Ovary (tissue), 3 donors: ENCODE measurements at regions not wholly inside any gene's neighbourhood (a gene's known extent, or its start where the extent isn't known, plus 50 kb on each side); places are given as distances from the start of the nearest gene placed in this dataset.

Experiments
- POLR2A ChIP-seq: fragments of 450-650 bp; IDR thresholded peaks from one replicate; pipeline ENCODE4 v1.6.1; 2017; ENCODE audit warnings: antibody characterized with exemption, mild to moderate bottlenecking, moderate library complexity
- TF ChIP-seq, protein P1 (sequence below), 3 donors: fragments of 450-650 bp in 2 of 3; fragments of 200-600 bp in 1 of 3; IDR thresholded peaks; one replicate each; pipeline versions ENCODE4 v1.5.1 to v1.8.0; 2016 to 2022; ENCODE audit warnings: antibody characterized with exemption in 3 of 3, mild to moderate bottlenecking in 1 of 3
- donor health status: DM: no; HTN: no; CAD: no.

DNA sequence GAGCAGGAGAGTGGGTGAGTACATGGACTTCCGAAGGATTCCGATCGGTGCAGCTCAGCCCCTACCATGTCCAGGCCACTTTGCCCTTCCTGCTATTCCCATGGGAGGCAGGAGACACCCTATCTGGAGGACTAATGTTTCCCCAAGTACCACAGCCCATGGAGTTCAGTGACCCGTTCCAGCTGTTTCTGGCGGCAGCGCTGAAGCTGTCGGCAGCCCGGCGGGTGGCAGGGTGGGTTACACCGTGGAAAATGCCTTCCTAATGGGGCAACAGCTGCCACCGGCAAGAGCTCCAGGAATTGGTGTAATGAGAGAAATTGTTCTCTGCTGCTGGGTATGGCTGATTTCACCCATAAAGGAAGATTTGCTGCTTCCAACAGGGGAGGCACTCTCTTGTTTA is 98.3 kb downstream of the MYCN start:
- TF ChIP-seq, protein P1, sequence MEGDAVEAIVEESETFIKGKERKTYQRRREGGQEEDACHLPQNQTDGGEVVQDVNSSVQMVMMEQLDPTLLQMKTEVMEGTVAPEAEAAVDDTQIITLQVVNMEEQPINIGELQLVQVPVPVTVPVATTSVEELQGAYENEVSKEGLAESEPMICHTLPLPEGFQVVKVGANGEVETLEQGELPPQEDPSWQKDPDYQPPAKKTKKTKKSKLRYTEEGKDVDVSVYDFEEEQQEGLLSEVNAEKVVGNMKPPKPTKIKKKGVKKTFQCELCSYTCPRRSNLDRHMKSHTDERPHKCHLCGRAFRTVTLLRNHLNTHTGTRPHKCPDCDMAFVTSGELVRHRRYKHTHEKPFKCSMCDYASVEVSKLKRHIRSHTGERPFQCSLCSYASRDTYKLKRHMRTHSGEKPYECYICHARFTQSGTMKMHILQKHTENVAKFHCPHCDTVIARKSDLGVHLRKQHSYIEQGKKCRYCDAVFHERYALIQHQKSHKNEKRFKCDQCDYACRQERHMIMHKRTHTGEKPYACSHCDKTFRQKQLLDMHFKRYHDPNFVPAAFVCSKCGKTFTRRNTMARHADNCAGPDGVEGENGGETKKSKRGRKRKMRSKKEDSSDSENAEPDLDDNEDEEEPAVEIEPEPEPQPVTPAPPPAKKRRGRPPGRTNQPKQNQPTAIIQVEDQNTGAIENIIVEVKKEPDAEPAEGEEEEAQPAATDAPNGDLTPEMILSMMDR (IDR thresholded peaks at IDR 0.05) = no peak
- TF ChIP-seq POLR2A = no peak
